ENCODE measurements at regions not wholly inside any gene's neighbourhood (a gene's known extent, or its start where the extent isn't known, plus 50 kb on each side); places are given as distances from the start of the nearest gene placed in this dataset.
"Not testable (repeated sequence)": the region's sequence is repeated elsewhere in the genome, so short reads cannot be mapped to it uniquely, and the experiment has no call there.

GRCh38 chr10:109386101-109386500 is 537.2 kb downstream of the XPNPEP1 start:
- ATAC-seq = no peak

- ATAC-seq = no peak
Observed at GRCh38 chr10:109379186-109379585, 544.1 kb downstream of the XPNPEP1 start.

- no peak for ATAC-seq
Observed at GRCh38 chr10:109374215-109374614, 549.1 kb downstream of the XPNPEP1 start.

GRCh38 chr10:109359316-109359715 is 564.0 kb downstream of the XPNPEP1 start:
- no peak for ATAC-seq

GRCh38 chr10:109358325-109358724 is 565.0 kb downstream of the XPNPEP1 start:
- no peak for ATAC-seq

GRCh38 chr10:109348324-109348723 is 575.0 kb downstream of the XPNPEP1 start:
- no peak for ATAC-seq

- ATAC-seq = no peak
Observed at GRCh38 chr10:109343293-109343692, 580.0 kb downstream of the XPNPEP1 start.

- ATAC-seq = no peak
Observed at GRCh38 chr10:109341986-109342385, 581.3 kb downstream of the XPNPEP1 start.

- no peak for ATAC-seq
Observed at GRCh38 chr10:109328001-109328400, 595.3 kb downstream of the XPNPEP1 start.

- ATAC-seq = no peak
Observed at GRCh38 chr10:109327266-109327665, 596.0 kb downstream of the XPNPEP1 start.

GRCh38 chr10:109324721-109325120 is 598.6 kb downstream of the XPNPEP1 start:
- no peak for ATAC-seq

GRCh38 chr10:109317746-109318366 is 605.5 kb downstream of the XPNPEP1 start:
- ATAC-seq = no peak

GRCh38 chr10:109314016-109314415 is 609.3 kb downstream of the XPNPEP1 start:
- not testable (repeated sequence) for ATAC-seq

- not testable (repeated sequence) for ATAC-seq
Observed at GRCh38 chr10:109312555-109312954, 610.8 kb downstream of the XPNPEP1 start.

- ATAC-seq = no peak
Observed at GRCh38 chr10:109308971-109309370, 614.3 kb downstream of the XPNPEP1 start.

GRCh38 chr10:109307102-109307501 is 616.2 kb downstream of the XPNPEP1 start:
- not testable (repeated sequence) for ATAC-seq

- no peak for ATAC-seq
Observed at GRCh38 chr10:109306698-109307097, 616.6 kb downstream of the XPNPEP1 start.

- ATAC-seq = no peak
Observed at GRCh38 chr10:109287858-109288257, 635.5 kb downstream of the XPNPEP1 start.

- ATAC-seq = no peak
Observed at GRCh38 chr10:109282510-109282909, 640.8 kb downstream of the XPNPEP1 start.

- no peak for ATAC-seq
Observed at GRCh38 chr10:109281347-109281746, 642.0 kb downstream of the XPNPEP1 start.

- ATAC-seq = no peak
Observed at GRCh38 chr10:109280837-109281236, 642.5 kb downstream of the XPNPEP1 start.

GRCh38 chr10:109277456-109277855 is 645.9 kb downstream of the XPNPEP1 start:
- no peak for ATAC-seq

- ATAC-seq = no peak
Observed at GRCh38 chr10:109275960-109276359, 647.4 kb downstream of the XPNPEP1 start.

- no peak for ATAC-seq
Observed at GRCh38 chr10:109274681-109275080, 648.6 kb downstream of the XPNPEP1 start.

- no peak for ATAC-seq
Observed at GRCh38 chr10:109270173-109270572, 653.1 kb downstream of the XPNPEP1 start.
